ENCODE measurements at regions not wholly inside any gene's neighbourhood (a gene's known extent, or its start where the extent isn't known, plus 50 kb on each side); places are given as distances from the start of the nearest gene placed in this dataset.

GRCh38 chr6:122170274-122170673 is 229.2 kb upstream of the HSF2 start:
- Histone ChIP-seq H3K4me2 (ENCODE audit: insufficient read depth, insufficient read length, low read length) (no peak overlapping the region), H4K91ac (ENCODE audit: insufficient read length, low read depth, low read length) (no peak overlapping the region), H2BK15ac (ENCODE audit: low read depth, low read length) (no peak overlapping the region), H4K5ac (ENCODE audit: insufficient read length, low read depth, low read length) (no peak overlapping the region), H4K20me1 (ENCODE audit: control insufficient read depth, insufficient read depth, insufficient read length) (no peaks in the 10 kb centered on the region), H3K4me1 (ENCODE audit: insufficient read depth, low read length) (no peaks in the 10 kb centered on the region), H3K27ac (ENCODE audit: insufficient read length, low read depth, low read length) (no peak overlapping the region), H3K23me2 (ENCODE audit: insufficient read length, low read depth, low read length, poor library complexity, severe bottlenecking) (no peaks in the 10 kb centered on the region), H2BK5ac (ENCODE audit: insufficient read length, low read length) (no peak overlapping the region), H3K23ac (ENCODE audit: insufficient read length, low read depth, low read length) (no peak overlapping the region), H2BK120ac (ENCODE audit: low read depth, low read length, poor library complexity, severe bottlenecking) (no peak overlapping the region), H3K79me1 (ENCODE audit: insufficient read depth, low read depth, low read length, poor library complexity, severe bottlenecking) (no peaks in the 10 kb centered on the region), H3K9ac (ENCODE audit: extremely low read depth, insufficient read length, low read length) (no peak overlapping the region), H4K8ac (replicated peaks; ENCODE audit: insufficient read length, low read depth, low read length) (no peak overlapping the region), H3K79me2 (ENCODE audit: insufficient read depth, low read length) (no peaks in the 10 kb centered on the region), H3K27me3 (ENCODE audit: insufficient read depth, low read length) (no peaks in the 10 kb centered on the region), H3K9me3 (ENCODE audit: control insufficient read depth, low read depth, low read length) (no peaks in the 10 kb centered on the region), H2AFZ (ENCODE audit: low read length) (no peak overlapping the region), H3K14ac (ENCODE audit: insufficient read depth, low read length) (no peak overlapping the region), H2BK12ac (ENCODE audit: insufficient read length, low read depth, low read length) (no peak overlapping the region), H3K18ac (ENCODE audit: insufficient read length, low read depth, low read length) (no peak overlapping the region), H2BK20ac (ENCODE audit: low read depth, low read length, poor library complexity, severe bottlenecking) (no peak overlapping the region), H2AK5ac (ENCODE audit: insufficient read length, low read length) (no peak overlapping the region), H3K56ac (ENCODE audit: insufficient read length, low read depth, low read length) (no peak overlapping the region), H3K4ac (ENCODE audit: low read depth, low read length) (no peak overlapping the region), H3T11ph (ENCODE audit: low read length) (no peak overlapping the region)
- Mint-ChIP-seq H3K27ac (no peak overlapping the region), H3K4me3 (no peak overlapping the region), H3K9me3 (no peaks in the 10 kb centered on the region; a peak in 1 of 5 replicates), H3K27me3 (ENCODE audit: low read depth) (no peaks in the 10 kb centered on the region), H3K4me1 (peaks cover 6 to 10% of the 10 kb centered on the region in 2 experiments; a peak in 3 of 4 replicates), H3K36me3 (ENCODE audit: insufficient read depth in 1 of 3, low read depth in 3 of 3) (peaks cover 0 to 6% (median 2%) of the 10 kb centered on the region in 3 experiments; a peak in 4 of 7 replicates)
- TF ChIP-seq CTCF (conservative IDR thresholded peaks at IDR 0.05) = no peak
- DNase-seq = no peak
- WGBS (ENCODE audit: extremely low coverage, insufficient read length, low lambda C conversion rate) = no CpG with 5 or more reads among the region's 2 CpGs

Data from H9 (cell line).